GM23338 (cell line): ENCODE measurements at regions not wholly inside any gene's neighbourhood (a gene's known extent, or its start where the extent isn't known, plus 50 kb on each side); places are given as distances from the start of the nearest gene placed in this dataset.

Experiments
- CREB1 ChIP-seq: fragments of 250-450 bp; sonication (Bioruptor Pico); IDR thresholded peaks from 2 replicates; pipeline ENCODE4 v1.5.0; 2020; ENCODE audit warnings: low read depth, mild to moderate bottlenecking, moderate library complexity
- CTCF ChIP-seq, 2 experiments: fragments of 200-600 bp in 1 of 2; sonication (generic) in 1 of 2; conservative IDR thresholded peaks; 2 replicates each; pipeline versions ENCODE4 v1.5.1 to v1.6.1; 2016 to 2017; ENCODE audit warnings: antibody characterized with exemption in 2 of 2, low read depth in 2 of 2, mild to moderate bottlenecking in 2 of 2, moderate library complexity in 1 of 2
- ETS1 ChIP-seq: IDR thresholded peaks from 2 replicates; pipeline ENCODE4 v1.6.1; 2016; ENCODE audit warnings: antibody characterized with exemption
- EZH2 ChIP-seq: fragments of 200-600 bp; sonication (generic); IDR thresholded peaks from one replicate; pipeline ENCODE4 v1.8.0; 2017; ENCODE audit warnings: antibody characterized with exemption, mild to moderate bottlenecking, low read depth; ENCODE audit not compliant: unreplicated experiment
- EZH2phosphoT487 ChIP-seq: fragments of 200-600 bp; sonication (generic); IDR thresholded peaks from one replicate; pipeline ENCODE4 v1.8.1; 2018; ENCODE audit warnings: antibody characterized with exemption; ENCODE audit not compliant: unreplicated experiment
- JUNB ChIP-seq: IDR thresholded peaks from one replicate; pipeline ENCODE4 v1.6.1; 2016; ENCODE audit warnings: antibody characterized with exemption; ENCODE audit not compliant: unreplicated experiment
- POLR2AphosphoS5 ChIP-seq: IDR thresholded peaks from 2 replicates; pipeline ENCODE4 v1.6.1; 2016; ENCODE audit warnings: antibody characterized with exemption, low read depth
- REST ChIP-seq: IDR thresholded peaks from one replicate; pipeline ENCODE4 v1.6.1; 2018; ENCODE audit warnings: antibody characterized with exemption; ENCODE audit not compliant: unreplicated experiment
- STAT1 ChIP-seq: IDR thresholded peaks from one replicate; pipeline ENCODE4 v1.6.1; 2016; ENCODE audit warnings: antibody characterized with exemption; ENCODE audit not compliant: unreplicated experiment

GRCh38 chr12:58196971-58197370, 255.6 kb downstream of the ATP23 start:
- TF ChIP-seq CTCF (conservative IDR thresholded peaks at IDR 0.05; ENCODE audit: low read depth in 2 of 2) (no peak), EZH2phosphoT487 (no peak), POLR2AphosphoS5 (no peak), EZH2 (no peak), JUNB (no peak), REST (no peak), CREB1 (CRISPR knock-in tag) (no peak), STAT1 (no peak), ETS1 (no peak)
